ENCODE measurements at regions not wholly inside any gene's neighbourhood (a gene's known extent, or its start where the extent isn't known, plus 50 kb on each side); places are given as distances from the start of the nearest gene placed in this dataset.

GRCh38 chr1:82598337-82598736, 797.6 kb downstream of the ADGRL2 start:
- no peak for TF ChIP-seq CTCF (IDR thresholded peaks at IDR 0.05 in 4 of 5, conservative IDR thresholded peaks at IDR 0.05 in 1 of 5)
- TF ChIP-seq POLR2A (IDR thresholded peaks at IDR 0.05) = no peak

Measured in gastrocnemius medialis (tissue), 4 donors.